Stomach smooth muscle (tissue), 2 donors: ENCODE measurements at regions not wholly inside any gene's neighbourhood (a gene's known extent, or its start where the extent isn't known, plus 50 kb on each side); places are given as distances from the start of the nearest gene placed in this dataset.

Experiments
- H3K27ac ChIP-seq: one replicate; pipeline ENCODE4 v1.7.0; 2013; ENCODE audit warnings: mild to moderate bottlenecking, low read length, inconsistent platforms
- H3K27me3 ChIP-seq, 2 donors: one replicate each; pipeline ENCODE4 v1.7.0; 2013; ENCODE audit warnings: low read length in 2 of 2; ENCODE audit not compliant: insufficient read depth in 2 of 2, control insufficient read depth in 1 of 2
- H3K36me3 ChIP-seq, 2 donors: one replicate each; pipeline ENCODE4 v1.7.0; 2013; ENCODE audit warnings: low read length in 2 of 2; ENCODE audit not compliant: control insufficient read depth in 2 of 2, insufficient read depth in 2 of 2
- H3K4me1 ChIP-seq: one replicate; pipeline ENCODE4 v1.7.0; 2013; ENCODE audit warnings: low read length; ENCODE audit not compliant: control insufficient read depth, insufficient read depth
- H3K4me3 ChIP-seq, 2 donors: one replicate each; pipeline ENCODE4 v1.7.0; 2013; ENCODE audit warnings: low read length in 2 of 2
- H3K9ac ChIP-seq, 2 donors: one replicate each; pipeline ENCODE4 v1.7.0; 2013; ENCODE audit warnings: low read length in 2 of 2, mild to moderate bottlenecking in 1 of 2
- H3K9me3 ChIP-seq, 2 donors: one replicate each; pipeline ENCODE4 v1.7.0; 2013; ENCODE audit warnings: low read length in 2 of 2; ENCODE audit not compliant: control insufficient read depth in 2 of 2
- donor health status: healthy.
- donor health status: Pancreatic carcinoma.

DNA sequence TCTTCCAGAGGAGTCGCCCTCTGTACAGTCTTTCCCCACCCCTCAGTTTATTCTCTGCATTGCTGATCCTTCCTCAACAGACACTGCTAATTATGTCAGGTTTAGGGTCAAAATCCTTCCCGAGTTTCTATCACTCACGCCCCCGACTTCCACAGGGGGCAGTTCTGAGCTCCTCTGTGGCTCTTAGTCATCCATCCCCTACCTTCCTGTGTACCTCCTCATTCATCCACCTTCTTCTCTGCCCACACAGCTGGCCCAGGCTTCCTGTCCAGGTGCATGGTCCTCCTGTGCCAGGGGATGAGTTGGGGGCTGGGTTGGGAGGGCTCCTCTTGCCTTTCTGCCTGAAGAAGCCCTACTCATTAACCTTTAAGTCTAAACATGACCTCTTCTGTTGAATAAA is 202.9 kb downstream of the ARL4C start:
- no peaks in the 10 kb centered on the region for H3K9me3 ChIP-seq
- H3K4me1 ChIP-seq = no peaks in the 10 kb centered on the region
- no peak overlapping the region for H3K27ac ChIP-seq
- H3K36me3 ChIP-seq = no peaks in the 10 kb centered on the region
- H3K9ac ChIP-seq = no peak overlapping the region
- H3K27me3 ChIP-seq = no peaks in the 10 kb centered on the region
- no peak overlapping the region for H3K4me3 ChIP-seq

DNA sequence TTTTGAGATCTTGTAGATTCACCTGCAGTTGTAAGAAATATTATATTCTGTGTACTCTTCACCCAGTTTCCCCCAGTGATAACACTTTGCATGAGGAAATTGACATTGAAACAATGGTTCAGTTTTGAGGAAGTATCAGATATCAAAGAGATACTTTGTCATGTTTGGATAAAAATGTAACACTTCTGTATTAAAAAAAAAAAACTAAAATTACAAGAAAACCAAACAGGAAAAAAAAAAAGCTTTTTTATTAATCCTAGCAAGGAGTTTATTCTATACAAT is 204.0 kb downstream of the ARL4C start:
- no peak overlapping the region for H3K27ac ChIP-seq
- no peaks in the 10 kb centered on the region for H3K27me3 ChIP-seq
- H3K4me1 ChIP-seq = peaks cover 3% of the 10 kb centered on the region
- H3K9ac ChIP-seq = no peak overlapping the region
- no peaks in the 10 kb centered on the region for H3K36me3 ChIP-seq
- no peak overlapping the region for H3K4me3 ChIP-seq
- H3K9me3 ChIP-seq = no peaks in the 10 kb centered on the region

DNA sequence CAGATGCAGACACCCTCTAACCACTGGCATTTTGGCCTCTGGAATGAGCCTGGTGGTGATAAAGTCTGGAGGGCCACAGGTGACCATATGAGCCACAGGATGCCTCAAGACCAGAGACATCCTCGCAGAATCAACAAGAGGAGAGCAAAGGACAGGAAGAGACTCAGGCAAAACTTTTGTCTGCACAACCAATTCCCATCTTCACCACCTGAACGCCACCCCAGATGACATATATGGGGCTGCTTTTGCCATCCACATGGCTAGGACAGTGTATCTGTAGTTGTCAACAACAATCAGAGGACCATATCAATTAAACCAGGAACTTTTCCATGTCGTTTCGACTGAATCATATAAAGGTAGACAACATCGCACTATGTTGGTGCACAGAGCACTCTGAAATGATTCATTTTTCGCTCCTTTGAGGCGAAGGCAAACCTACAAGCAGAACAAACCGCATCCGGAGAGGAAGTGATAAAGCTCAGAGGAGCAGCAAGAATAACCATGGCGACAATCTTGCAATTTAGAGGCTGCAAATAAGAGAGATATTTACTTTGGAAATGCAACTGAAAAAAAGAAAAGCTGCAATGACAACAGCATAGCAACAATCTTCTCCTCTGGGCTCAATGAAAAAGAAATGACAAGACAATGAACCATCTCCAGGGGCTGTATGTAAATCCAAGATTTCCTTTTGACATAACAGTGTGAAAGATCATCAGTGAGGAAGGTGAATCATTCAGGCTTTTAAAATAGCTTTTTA is 204.5 kb downstream of the ARL4C start:
- Histone ChIP-seq H3K4me3 (no peak overlapping the region), H3K36me3 (no peaks in the 10 kb centered on the region), H3K27ac (no peak overlapping the region), H3K27me3 (no peaks in the 10 kb centered on the region), H3K9ac (no peak overlapping the region), H3K4me1 (peaks cover 3% of the 10 kb centered on the region), H3K9me3 (no peaks in the 10 kb centered on the region)

DNA sequence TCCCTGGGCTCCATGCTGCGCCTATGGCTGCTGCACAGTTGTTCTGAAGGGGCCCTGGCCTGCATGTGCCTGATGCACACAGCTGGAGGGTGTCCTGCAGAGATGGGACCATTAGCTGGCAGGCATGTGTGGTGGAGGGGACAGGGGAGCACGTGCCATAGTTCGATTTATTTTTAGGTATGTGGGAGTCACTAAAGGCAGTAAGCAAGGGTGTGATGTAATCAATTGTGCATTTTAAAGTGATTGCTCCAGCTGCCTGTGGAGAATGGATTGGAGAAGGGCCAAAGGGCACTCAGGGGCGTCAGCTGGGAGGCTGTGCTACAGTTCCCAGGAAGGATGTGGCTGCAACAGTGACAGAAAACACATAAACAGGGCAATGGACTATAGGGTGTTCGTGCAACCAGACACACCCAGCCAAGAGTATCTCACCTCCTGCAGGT is 205.1 kb downstream of the ARL4C start:
- Histone ChIP-seq H3K9me3 (no peaks in the 10 kb centered on the region), H3K4me1 (peaks cover 3% of the 10 kb centered on the region)

DNA sequence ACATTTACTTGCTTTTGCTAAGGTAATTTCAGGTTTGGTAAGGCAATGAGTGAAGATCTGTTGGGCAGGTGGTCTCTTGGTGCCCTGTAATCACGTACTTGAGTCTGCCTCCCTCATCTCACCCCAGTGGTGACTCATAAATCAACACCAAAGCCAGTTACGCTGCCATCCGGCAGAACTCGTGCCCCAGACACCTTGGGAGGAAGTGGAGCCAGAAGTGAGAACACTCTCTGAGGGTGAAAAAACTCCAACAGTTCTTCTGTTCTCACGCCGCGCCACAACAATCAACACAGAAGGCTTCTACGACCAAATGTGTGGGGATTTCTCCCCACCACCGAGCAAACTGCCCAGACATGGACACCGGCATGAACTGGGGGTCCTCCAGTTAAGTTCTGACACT is 206.2 kb downstream of the ARL4C start:
- no peak overlapping the region for H3K4me3 ChIP-seq
- H3K9ac ChIP-seq = no peak overlapping the region
- no peaks in the 10 kb centered on the region for H3K27me3 ChIP-seq
- H3K4me1 ChIP-seq = peaks cover 3% of the 10 kb centered on the region
- no peaks in the 10 kb centered on the region for H3K9me3 ChIP-seq
- no peak overlapping the region for H3K27ac ChIP-seq
- H3K36me3 ChIP-seq = no peaks in the 10 kb centered on the region

More for the DNA sequence above, 205.1 kb downstream of the ARL4C start:
- Histone ChIP-seq H3K36me3 (no peaks in the 10 kb centered on the region), H3K27ac (no peak overlapping the region), H3K27me3 (no peaks in the 10 kb centered on the region), H3K4me3 (no peak overlapping the region), H3K9ac (no peak overlapping the region)

DNA sequence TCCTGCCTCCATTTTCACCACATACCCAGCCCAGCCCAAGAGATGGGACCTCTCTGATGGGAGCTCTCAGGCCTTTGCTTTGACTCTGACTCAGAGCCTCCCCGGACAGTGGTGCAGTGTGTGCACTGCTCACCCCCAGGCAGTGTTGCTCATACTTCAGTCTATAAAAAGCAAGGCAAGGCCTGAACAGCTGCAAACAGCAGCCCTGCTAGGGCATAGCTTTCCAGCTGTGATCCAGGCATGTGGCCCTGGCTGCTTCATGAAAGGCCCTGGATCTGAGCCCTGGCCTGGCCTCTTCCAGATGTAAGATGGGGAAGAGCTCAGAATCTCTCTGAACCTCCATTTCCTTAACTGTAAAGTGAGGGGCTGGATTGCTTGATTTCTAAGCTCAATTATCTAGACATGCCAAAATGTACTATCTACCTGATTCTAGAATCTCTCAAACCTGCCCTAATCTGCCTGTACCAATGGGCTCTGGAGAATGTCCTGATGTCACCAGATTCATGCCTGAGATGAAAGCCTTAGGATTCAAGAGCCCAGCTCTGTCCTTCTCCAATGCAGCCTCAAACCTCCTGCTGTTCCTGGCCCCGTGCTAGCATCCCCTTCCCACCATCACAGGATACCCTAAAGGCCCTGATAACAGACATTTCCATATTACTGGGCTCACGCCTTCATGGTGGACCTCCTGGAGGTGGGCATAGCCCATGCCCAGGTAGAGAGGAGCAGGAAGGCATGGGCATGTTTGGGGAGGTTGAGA is 206.9 kb downstream of the ARL4C start:
- Histone ChIP-seq H3K4me3 (no peak overlapping the region), H3K9me3 (no peaks in the 10 kb centered on the region), H3K27ac (no peak overlapping the region), H3K27me3 (no peaks in the 10 kb centered on the region), H3K9ac (no peak overlapping the region), H3K36me3 (no peaks in the 10 kb centered on the region), H3K4me1 (peaks cover 3% of the 10 kb centered on the region)

DNA sequence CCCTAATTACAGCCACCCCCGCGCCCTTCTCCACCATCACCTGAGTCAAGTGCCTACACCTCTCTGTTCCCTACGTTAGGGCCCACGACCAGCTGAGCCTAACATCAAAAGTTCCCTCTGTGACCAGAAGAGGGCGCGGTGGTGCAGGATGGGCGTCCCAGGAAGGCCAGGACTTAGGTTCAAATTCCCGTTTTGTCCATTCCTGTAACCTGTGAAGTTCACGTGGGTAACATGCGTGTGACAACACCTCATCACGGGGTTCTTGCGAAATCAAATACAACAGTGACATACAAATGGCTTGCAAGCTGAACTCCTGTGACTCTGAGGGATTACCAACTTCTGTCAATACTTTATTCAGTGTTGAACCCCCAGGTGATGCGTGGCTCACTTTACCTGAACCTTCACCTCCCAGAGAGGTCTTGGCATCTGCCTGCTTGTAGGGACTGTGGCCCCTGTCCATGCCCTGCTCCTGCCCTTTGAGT is 207.9 kb downstream of the ARL4C start:
- Histone ChIP-seq H3K27ac (no peak overlapping the region), H3K4me3 (no peak overlapping the region), H3K4me1 (peaks cover 3% of the 10 kb centered on the region), H3K9ac (no peak overlapping the region), H3K9me3 (no peaks in the 10 kb centered on the region), H3K27me3 (no peaks in the 10 kb centered on the region), H3K36me3 (no peaks in the 10 kb centered on the region)

DNA sequence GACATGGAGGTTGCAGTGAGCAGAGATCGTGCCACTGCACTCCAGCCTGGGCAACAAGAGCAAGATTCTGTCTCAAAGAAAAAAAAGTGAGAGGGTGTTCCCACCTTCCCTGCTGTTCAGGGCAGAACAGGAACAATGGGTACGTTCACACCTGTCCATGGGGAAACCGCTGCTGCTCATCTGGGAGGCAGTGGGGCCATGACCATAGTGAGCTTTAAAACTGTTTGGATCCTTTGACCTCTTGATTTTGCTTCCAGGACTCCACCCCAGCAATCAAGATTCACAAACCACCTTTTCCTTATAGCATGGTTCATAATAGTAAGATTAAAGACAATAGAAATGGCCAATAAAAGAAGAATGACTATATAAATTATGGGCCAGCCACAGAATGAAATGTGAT is 209.2 kb downstream of the ARL4C start:
- H3K9ac ChIP-seq = no peak overlapping the region
- no peaks in the 10 kb centered on the region for H3K36me3 ChIP-seq
- H3K4me1 ChIP-seq = peaks cover 3% of the 10 kb centered on the region
- no peaks in the 10 kb centered on the region for H3K9me3 ChIP-seq
- no peak overlapping the region for H3K4me3 ChIP-seq
- no peaks in the 10 kb centered on the region for H3K27me3 ChIP-seq
- H3K27ac ChIP-seq = no peak overlapping the region

DNA sequence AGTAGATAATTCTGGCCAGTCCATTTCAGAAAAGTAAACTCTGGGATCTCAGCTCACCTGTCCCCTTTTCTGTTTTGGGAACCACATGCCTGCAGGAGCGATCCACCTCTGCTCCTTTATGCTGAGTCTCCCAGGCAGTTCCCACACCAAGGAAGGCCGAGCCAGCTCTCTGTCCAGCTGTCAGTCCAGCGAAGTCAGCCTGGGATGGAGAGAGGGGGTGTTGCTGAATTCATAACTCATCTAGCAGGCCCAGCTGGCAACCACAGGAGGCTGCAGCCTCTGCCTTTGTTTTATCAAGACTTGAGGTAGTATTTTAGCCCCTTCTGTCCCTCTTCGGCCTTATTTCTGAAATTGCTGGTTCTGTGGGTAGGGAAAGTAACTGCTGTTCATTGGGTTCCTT is 209.9 kb downstream of the ARL4C start:
- H3K4me1 ChIP-seq = peaks cover 3% of the 10 kb centered on the region
- H3K27me3 ChIP-seq = no peaks in the 10 kb centered on the region
- no peak overlapping the region for H3K9ac ChIP-seq
- H3K27ac ChIP-seq = no peak overlapping the region
- H3K9me3 ChIP-seq = no peaks in the 10 kb centered on the region
- no peaks in the 10 kb centered on the region for H3K36me3 ChIP-seq
- H3K4me3 ChIP-seq = no peak overlapping the region

DNA sequence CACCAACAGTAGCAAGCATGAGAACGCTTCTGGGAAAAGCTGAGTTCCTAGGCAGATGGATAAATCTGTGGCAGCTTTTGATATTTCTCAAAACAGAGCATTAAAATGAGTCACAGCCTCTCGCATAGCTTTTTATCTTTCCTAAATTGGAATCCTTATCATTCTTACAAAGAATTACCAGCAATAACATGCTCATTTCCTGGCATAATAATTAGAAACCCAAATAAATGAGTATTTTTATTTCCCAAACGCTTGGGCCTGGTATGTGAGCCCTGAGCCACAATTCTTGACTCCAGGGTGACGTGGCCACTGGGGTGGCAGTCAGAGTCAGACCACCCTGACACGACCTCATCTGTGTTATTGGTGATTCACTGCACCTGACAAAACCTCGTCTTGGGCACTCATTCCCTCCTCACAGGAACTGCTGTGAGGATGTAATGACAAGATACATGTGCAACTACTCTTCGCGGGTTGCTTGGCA is 210.7 kb downstream of the ARL4C start:
- H3K36me3 ChIP-seq = no peaks in the 10 kb centered on the region
- H3K9me3 ChIP-seq = no peaks in the 10 kb centered on the region
- no peak overlapping the region for H3K27ac ChIP-seq
- peaks cover 0 to 2% of the 10 kb centered on the region in 2 donors for H3K27me3 ChIP-seq
- H3K4me1 ChIP-seq = peaks cover 3% of the 10 kb centered on the region
- H3K9ac ChIP-seq = no peak overlapping the region
- H3K4me3 ChIP-seq = no peak overlapping the region

DNA sequence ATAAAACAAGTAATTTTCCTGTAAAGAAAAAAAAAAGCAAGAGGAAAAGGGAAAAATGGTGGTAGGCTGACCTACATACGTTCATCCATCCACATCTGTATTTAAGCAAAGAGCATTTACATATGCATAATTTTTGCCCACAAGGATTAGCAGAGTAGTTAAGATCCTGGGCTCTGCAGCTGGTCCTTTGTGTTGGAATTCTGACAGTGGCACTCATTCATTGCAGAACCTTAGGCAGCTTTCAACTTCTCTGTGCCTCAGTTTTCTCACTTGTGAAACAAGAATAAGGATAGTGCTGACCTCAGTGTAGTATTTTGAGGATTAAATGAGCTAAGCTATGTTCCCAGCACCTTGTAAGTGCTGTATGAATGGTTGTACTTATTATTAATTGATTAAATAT is 211.3 kb downstream of the ARL4C start:
- Histone ChIP-seq H3K9ac (no peak overlapping the region), H3K27ac (no peak overlapping the region), H3K27me3 (peaks cover 0 to 2% of the 10 kb centered on the region in 2 donors), H3K9me3 (no peaks in the 10 kb centered on the region), H3K36me3 (no peaks in the 10 kb centered on the region), H3K4me3 (no peak overlapping the region), H3K4me1 (peaks cover 3% of the 10 kb centered on the region)
